Fibroblast of lung (primary cell): ENCODE measurements at regions not wholly inside any gene's neighbourhood (a gene's known extent, or its start where the extent isn't known, plus 50 kb on each side); places are given as distances from the start of the nearest gene placed in this dataset.
A peak's percentile ranks its signal among the peaks of the same experiment; 100 is the strongest.

Experiments
- DNase-seq, 2 donors: peaks; one replicate each; pipeline versions ENCODE4 v3.0.0 to v3.0.0-alpha.2; 2010; ENCODE audit warnings: low read depth in 2 of 2
- H2AFZ ChIP-seq: 2 replicates; pipeline ENCODE4 v1.5.1; 2012; ENCODE audit warnings: low read length, control low read depth, inconsistent platforms
- H3K27ac ChIP-seq: 2 replicates; pipeline ENCODE4 v1.5.1; 2011; ENCODE audit warnings: low read length, control low read depth; ENCODE audit not compliant: insufficient read depth
- H3K27me3 ChIP-seq: 2 replicates; pipeline ENCODE4 v1.5.1; 2011; ENCODE audit warnings: mild to moderate bottlenecking, low read length; ENCODE audit not compliant: control insufficient read depth, insufficient read depth
- H3K36me3 ChIP-seq: 2 replicates; pipeline ENCODE4 v1.5.1; 2011; ENCODE audit warnings: low read length; ENCODE audit not compliant: control insufficient read depth, insufficient read depth
- H3K4me1 ChIP-seq: 2 replicates; pipeline ENCODE4 v1.5.1; 2011; ENCODE audit warnings: low read length; ENCODE audit not compliant: control insufficient read depth, insufficient read depth; ENCODE audit errors: extremely low read depth
- H3K4me2 ChIP-seq: 2 replicates; pipeline ENCODE4 v1.5.1; 2011; ENCODE audit warnings: low read length, control low read depth; ENCODE audit not compliant: insufficient read depth; ENCODE audit errors: extremely low read depth
- H3K4me3 ChIP-seq, 4 experiments: fragments of 200-600 bp in 1 of 4; sonication (generic) in 1 of 4; replicated peaks in 1 of 4; 2 replicates each; pipeline ENCODE4 v1.5.1; 2011 to 2016; ENCODE audit warnings: low read length in 4 of 4, low read depth in 3 of 4, mild to moderate bottlenecking in 3 of 4, control low read depth in 2 of 4, inconsistent platforms in 1 of 4, mixed read lengths in 1 of 4; ENCODE audit not compliant: insufficient read depth in 1 of 4; ENCODE audit errors: control extremely low read depth in 1 of 4
- H3K79me2 ChIP-seq: 2 replicates; pipeline ENCODE4 v1.5.1; 2012; ENCODE audit warnings: mild to moderate bottlenecking, low read length, inconsistent platforms; ENCODE audit not compliant: control insufficient read depth, insufficient read depth
- H3K9ac ChIP-seq: 2 replicates; pipeline ENCODE4 v1.5.1; 2011; ENCODE audit warnings: mild to moderate bottlenecking, low read length, control low read depth; ENCODE audit not compliant: insufficient read depth
- H3K9me3 ChIP-seq: 2 replicates; pipeline ENCODE4 v1.5.1; 2012; ENCODE audit warnings: low read depth, low read length; ENCODE audit not compliant: control insufficient read depth, insufficient read depth
- H4K20me1 ChIP-seq: 2 replicates; pipeline ENCODE4 v1.5.1; 2011; ENCODE audit warnings: low read length; ENCODE audit not compliant: control insufficient read depth, insufficient read depth; ENCODE audit errors: extremely low read depth
- CTCF ChIP-seq, 2 donors: IDR thresholded peaks in 1 of 2; conservative IDR thresholded peaks in 1 of 2; 1 replicate in 1 of 2; 2 replicates in 1 of 2; pipeline ENCODE4 v1.5.1; 2011 to 2012; ENCODE audit warnings: low read length in 2 of 2, control low read depth in 1 of 2, inconsistent platforms in 1 of 2, low read depth in 1 of 2, mild to moderate bottlenecking in 1 of 2
- EZH2 ChIP-seq: IDR thresholded peaks from 2 replicates; pipeline ENCODE4 v1.5.1; 2012; ENCODE audit warnings: low read length, control low read depth, mild to moderate bottlenecking; ENCODE audit errors: missing control alignments

- Histone ChIP-seq H3K9me3 (no peaks in the 10 kb centered on the region), H3K27ac (no peak overlapping the region), H3K4me3 (no peak overlapping the region), H4K20me1 (no peaks in the 10 kb centered on the region), H3K4me2 (no peak overlapping the region), H3K9ac (no peak overlapping the region), H2AFZ (no peak overlapping the region), H3K27me3 (peaks cover 22% of the 10 kb centered on the region), H3K4me1 (no peaks in the 10 kb centered on the region), H3K79me2 (no peaks in the 10 kb centered on the region), H3K36me3 (no peaks in the 10 kb centered on the region)
- no peak for DNase-seq
- TF ChIP-seq CTCF (conservative IDR thresholded peaks at IDR 0.05 in 1 of 2, IDR thresholded peaks at IDR 0.05 in 1 of 2; ENCODE audit: low read depth in 1 of 2, low read length in 2 of 2): no peak
- TF ChIP-seq EZH2: no peak
Observed at GRCh38 chr20:43825051-43825402, 89.6 kb upstream of the TOX2 start.

- Histone ChIP-seq H3K27ac (no peak overlapping the region), H4K20me1 (no peaks in the 10 kb centered on the region), H3K9ac (no peak overlapping the region), H3K79me2 (no peaks in the 10 kb centered on the region), H3K4me2 (no peak overlapping the region), H3K27me3 (peaks cover 22% of the 10 kb centered on the region), H3K4me1 (no peaks in the 10 kb centered on the region), H3K9me3 (no peaks in the 10 kb centered on the region), H3K36me3 (no peaks in the 10 kb centered on the region), H3K4me3 (no peak overlapping the region), H2AFZ (no peak overlapping the region)
- TF ChIP-seq CTCF (conservative IDR thresholded peaks at IDR 0.05 in 1 of 2, IDR thresholded peaks at IDR 0.05 in 1 of 2; ENCODE audit: low read depth in 1 of 2, low read length in 2 of 2): no peak
- no peak for TF ChIP-seq EZH2
- peak; percentile 61 to 64 for DNase-seq
Observed at GRCh38 chr20:43824309-43825050, 90.2 kb upstream of the TOX2 start.

- TF ChIP-seq EZH2 (no peak), CTCF (conservative IDR thresholded peaks at IDR 0.05 in 1 of 2, IDR thresholded peaks at IDR 0.05 in 1 of 2; ENCODE audit: low read depth in 1 of 2, low read length in 2 of 2) (no peak)
- no peak overlapping the region for H3K4me2 ChIP-seq
- H4K20me1 ChIP-seq: no peaks in the 10 kb centered on the region
- H3K79me2 ChIP-seq: no peaks in the 10 kb centered on the region
- H3K27ac ChIP-seq: no peak overlapping the region
- peaks cover 13% of the 10 kb centered on the region for H3K27me3 ChIP-seq
- DNase-seq: no peak
- no peaks in the 10 kb centered on the region for H3K36me3 ChIP-seq
- no peak overlapping the region for H2AFZ ChIP-seq
- H3K4me1 ChIP-seq: no peaks in the 10 kb centered on the region
- no peaks in the 10 kb centered on the region for H3K9me3 ChIP-seq
- H3K4me3 ChIP-seq: no peak overlapping the region
- no peak overlapping the region for H3K9ac ChIP-seq
Observed at GRCh38 chr20:43821795-43822194, 92.9 kb upstream of the TOX2 start.
